Erythroblast (primary cell): ENCODE measurements at regions not wholly inside any gene's neighbourhood (a gene's known extent, or its start where the extent isn't known, plus 50 kb on each side); places are given as distances from the start of the nearest gene placed in this dataset.

ENCODE experiments used
- GATA1 ChIP-seq: IDR thresholded peaks from 2 replicates; pipeline ENCODE4 v1.6.1; 2011; ENCODE audit warnings: low read depth, mild to moderate bottlenecking, control low read depth, low read length, moderate library complexity
- POLR2A ChIP-seq: IDR thresholded peaks from 2 replicates; pipeline ENCODE4 v1.6.1; 2011; ENCODE audit warnings: mild to moderate bottlenecking, low read length

DNA sequence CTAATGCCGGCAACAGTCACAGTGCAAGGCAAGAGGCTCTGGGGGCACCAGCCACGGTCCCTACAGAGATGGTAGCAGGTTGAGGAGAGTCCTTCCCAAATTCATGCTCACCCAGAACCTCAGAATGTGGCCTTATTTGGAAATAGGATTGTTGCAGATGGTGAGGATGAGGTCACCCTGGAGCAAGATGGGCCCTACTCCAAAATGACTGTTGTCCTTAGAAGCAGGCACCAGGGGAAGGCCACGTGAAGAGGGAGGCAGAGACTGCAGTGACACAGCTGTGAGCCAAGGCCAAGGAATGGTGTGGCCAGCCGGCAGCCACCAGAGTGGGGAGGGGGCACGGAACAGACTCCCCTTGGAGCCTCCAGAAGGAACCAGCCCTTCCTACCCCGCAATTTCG lies 70.8 kb upstream of the CLDN14 start:
- TF ChIP-seq POLR2A (no peak), GATA1 (no peak)
